ENCODE measurements at regions not wholly inside any gene's neighbourhood (a gene's known extent, or its start where the extent isn't known, plus 50 kb on each side); places are given as distances from the start of the nearest gene placed in this dataset.

GRCh38 chr4:41318839-41319530, 62.3 kb downstream of the UCHL1 start:
- H3K36me3 ChIP-seq (ENCODE audit: control insufficient read depth in 2 of 3, insufficient read depth in 3 of 3, low read length in 3 of 3) = no peaks in the 10 kb centered on the region
- no peak overlapping the region for H3K4me3 ChIP-seq (ENCODE audit: low read length in 3 of 3)
- H3K27me3 ChIP-seq (ENCODE audit: control insufficient read depth, insufficient read depth, low read length) = no peaks in the 10 kb centered on the region
- DNase-seq = no peak
- H3K9me3 ChIP-seq (ENCODE audit: control insufficient read depth in 2 of 3, insufficient read depth in 1 of 3, low read length in 3 of 3) = no peaks in the 10 kb centered on the region
- no peak overlapping the region for H3K9ac ChIP-seq (ENCODE audit: low read length in 3 of 3)
- H3K27ac ChIP-seq (ENCODE audit: low read depth in 2 of 2, low read length in 2 of 2) = no peak overlapping the region
- no peak for FAIRE-seq
- peaks cover 0 to 8% (median 3%) of the 10 kb centered on the region in 3 donors for H3K4me1 ChIP-seq (ENCODE audit: control insufficient read depth in 2 of 3, insufficient read depth in 2 of 3, low read depth in 1 of 3, low read length in 3 of 3)
- intact Hi-C loops (cut with DNase I) = no loop called here
- TF ChIP-seq, protein P1, sequence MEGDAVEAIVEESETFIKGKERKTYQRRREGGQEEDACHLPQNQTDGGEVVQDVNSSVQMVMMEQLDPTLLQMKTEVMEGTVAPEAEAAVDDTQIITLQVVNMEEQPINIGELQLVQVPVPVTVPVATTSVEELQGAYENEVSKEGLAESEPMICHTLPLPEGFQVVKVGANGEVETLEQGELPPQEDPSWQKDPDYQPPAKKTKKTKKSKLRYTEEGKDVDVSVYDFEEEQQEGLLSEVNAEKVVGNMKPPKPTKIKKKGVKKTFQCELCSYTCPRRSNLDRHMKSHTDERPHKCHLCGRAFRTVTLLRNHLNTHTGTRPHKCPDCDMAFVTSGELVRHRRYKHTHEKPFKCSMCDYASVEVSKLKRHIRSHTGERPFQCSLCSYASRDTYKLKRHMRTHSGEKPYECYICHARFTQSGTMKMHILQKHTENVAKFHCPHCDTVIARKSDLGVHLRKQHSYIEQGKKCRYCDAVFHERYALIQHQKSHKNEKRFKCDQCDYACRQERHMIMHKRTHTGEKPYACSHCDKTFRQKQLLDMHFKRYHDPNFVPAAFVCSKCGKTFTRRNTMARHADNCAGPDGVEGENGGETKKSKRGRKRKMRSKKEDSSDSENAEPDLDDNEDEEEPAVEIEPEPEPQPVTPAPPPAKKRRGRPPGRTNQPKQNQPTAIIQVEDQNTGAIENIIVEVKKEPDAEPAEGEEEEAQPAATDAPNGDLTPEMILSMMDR (IDR thresholded peaks at IDR 0.05; ENCODE audit: borderline replicate concordance, extremely low read depth, insufficient read depth) = no peak

GRCh38 chr4:41319553-41319952, 62.8 kb downstream of the UCHL1 start:
- Histone ChIP-seq H3K4me3 (ENCODE audit: low read length in 3 of 3) (no peak overlapping the region), H3K4me1 (ENCODE audit: control insufficient read depth in 2 of 3, insufficient read depth in 2 of 3, low read depth in 1 of 3, low read length in 3 of 3) (peaks cover 0 to 8% (median 3%) of the 10 kb centered on the region in 3 donors), H3K27ac (ENCODE audit: low read depth in 2 of 2, low read length in 2 of 2) (no peak overlapping the region), H3K9me3 (ENCODE audit: control insufficient read depth in 2 of 3, insufficient read depth in 1 of 3, low read length in 3 of 3) (no peaks in the 10 kb centered on the region), H3K9ac (ENCODE audit: low read length in 3 of 3) (no peak overlapping the region), H3K27me3 (ENCODE audit: control insufficient read depth, insufficient read depth, low read length) (no peaks in the 10 kb centered on the region), H3K36me3 (ENCODE audit: control insufficient read depth in 2 of 3, insufficient read depth in 3 of 3, low read length in 3 of 3) (no peaks in the 10 kb centered on the region)
- DNase-seq (no peak), FAIRE-seq (no peak)
- TF ChIP-seq, protein P1 (IDR thresholded peaks at IDR 0.05; ENCODE audit: borderline replicate concordance, extremely low read depth, insufficient read depth) = no peak
- intact Hi-C loops (cut with DNase I) = no loop called here

GRCh38 chr4:41320278-41320677, 63.5 kb downstream of the UCHL1 start:
- intact Hi-C loops (cut with DNase I) = no loop called here
- DNase-seq (no peak), FAIRE-seq (no peak)
- TF ChIP-seq, protein P1 (IDR thresholded peaks at IDR 0.05; ENCODE audit: borderline replicate concordance, extremely low read depth, insufficient read depth) = no peak
- no peaks in the 10 kb centered on the region for H3K36me3 ChIP-seq (ENCODE audit: control insufficient read depth in 2 of 3, insufficient read depth in 3 of 3, low read length in 3 of 3)
- H3K9ac ChIP-seq (ENCODE audit: low read length in 3 of 3) = no peak overlapping the region
- peaks cover 0 to 8% (median 3%) of the 10 kb centered on the region in 3 donors for H3K4me1 ChIP-seq (ENCODE audit: control insufficient read depth in 2 of 3, insufficient read depth in 2 of 3, low read depth in 1 of 3, low read length in 3 of 3)
- H3K9me3 ChIP-seq (ENCODE audit: control insufficient read depth in 2 of 3, insufficient read depth in 1 of 3, low read length in 3 of 3) = no peaks in the 10 kb centered on the region
- H3K4me3 ChIP-seq (ENCODE audit: low read length in 3 of 3) = no peak overlapping the region
- no peak overlapping the region for H3K27ac ChIP-seq (ENCODE audit: low read depth in 2 of 2, low read length in 2 of 2)
- H3K27me3 ChIP-seq (ENCODE audit: control insufficient read depth, insufficient read depth, low read length) = no peaks in the 10 kb centered on the region

DNA sequence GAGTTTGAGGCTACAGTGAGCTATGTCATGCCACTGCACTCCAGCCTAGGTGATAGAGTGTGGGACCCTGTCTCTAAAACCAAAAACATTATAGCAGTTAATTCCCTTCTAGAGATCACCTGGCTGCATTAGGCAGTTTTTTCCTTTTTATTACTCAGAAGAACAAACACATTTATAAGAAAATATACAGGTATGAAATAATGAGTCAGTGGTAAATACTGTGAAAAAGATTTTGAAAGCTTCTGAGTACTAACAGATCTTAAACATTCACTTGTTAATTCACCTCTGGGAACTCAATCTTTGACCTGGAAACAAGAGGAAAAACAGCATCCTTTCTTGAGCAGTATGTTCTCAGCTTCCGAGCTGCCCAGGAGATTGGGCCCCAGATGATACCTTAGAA, 64.1 kb downstream of the UCHL1 start:
- DNase-seq (no peak), FAIRE-seq (no peak)
- no peak overlapping the region for H3K4me3 ChIP-seq (ENCODE audit: low read length in 3 of 3)
- no peaks in the 10 kb centered on the region for H3K36me3 ChIP-seq (ENCODE audit: control insufficient read depth in 2 of 3, insufficient read depth in 3 of 3, low read length in 3 of 3)
- intact Hi-C loops (cut with DNase I) = no loop called here
- no peak overlapping the region for H3K27ac ChIP-seq (ENCODE audit: low read depth in 2 of 2, low read length in 2 of 2)
- no peak overlapping the region for H3K9ac ChIP-seq (ENCODE audit: low read length in 3 of 3)
- H3K4me1 ChIP-seq (ENCODE audit: control insufficient read depth in 2 of 3, insufficient read depth in 2 of 3, low read depth in 1 of 3, low read length in 3 of 3) = peaks cover 0 to 8% (median 3%) of the 10 kb centered on the region in 3 donors
- H3K27me3 ChIP-seq (ENCODE audit: control insufficient read depth, insufficient read depth, low read length) = no peaks in the 10 kb centered on the region
- TF ChIP-seq, protein P1 (IDR thresholded peaks at IDR 0.05; ENCODE audit: borderline replicate concordance, extremely low read depth, insufficient read depth) = no peak
- H3K9me3 ChIP-seq (ENCODE audit: control insufficient read depth in 2 of 3, insufficient read depth in 1 of 3, low read length in 3 of 3) = no peaks in the 10 kb centered on the region

Data from kidney (tissue), 13 donors.